D341Med (cell line): ENCODE measurements at regions not wholly inside any gene's neighbourhood (a gene's known extent, or its start where the extent isn't known, plus 50 kb on each side); places are given as distances from the start of the nearest gene placed in this dataset.
A peak's percentile ranks its signal among the peaks of the same experiment; 100 is the strongest.
"Not testable (repeated sequence)": the region's sequence is repeated elsewhere in the genome, so short reads cannot be mapped to it uniquely, and the experiment has no call there.

Experiments used
- DNase-seq: peaks from one replicate; pipeline ENCODE4 v3.0.0; 2012; ENCODE audit warnings: low spot score

GRCh38 chr13:54402495-54402894 is 1373.9 kb downstream of the OLFM4 start:
- no peak for DNase-seq

- DNase-seq, result no peak
These were observed 1387.2 kb downstream of the OLFM4 start for GRCh38 chr13:54415753-54416366.

DNA sequence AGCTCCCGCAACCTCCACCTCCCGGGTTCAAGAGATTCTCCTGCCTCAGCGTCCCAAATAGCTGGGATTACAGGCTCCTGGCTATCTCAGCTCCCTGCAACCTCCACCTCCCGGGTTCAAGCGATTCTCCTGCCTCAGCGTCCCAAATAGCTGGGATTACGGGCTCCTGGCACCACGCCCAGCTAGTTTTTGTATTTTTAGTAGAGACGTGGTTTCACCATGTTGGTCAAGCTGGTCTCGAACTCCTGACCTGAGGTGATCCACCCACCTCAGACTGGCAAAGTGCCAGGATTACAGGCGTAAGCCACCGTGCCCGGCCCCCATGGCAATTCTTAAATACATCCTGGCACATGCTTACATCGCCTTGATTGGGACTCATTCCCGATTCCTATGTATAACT is 1394.3 kb downstream of the OLFM4 start:
- not testable (repeated sequence) for DNase-seq

DNA sequence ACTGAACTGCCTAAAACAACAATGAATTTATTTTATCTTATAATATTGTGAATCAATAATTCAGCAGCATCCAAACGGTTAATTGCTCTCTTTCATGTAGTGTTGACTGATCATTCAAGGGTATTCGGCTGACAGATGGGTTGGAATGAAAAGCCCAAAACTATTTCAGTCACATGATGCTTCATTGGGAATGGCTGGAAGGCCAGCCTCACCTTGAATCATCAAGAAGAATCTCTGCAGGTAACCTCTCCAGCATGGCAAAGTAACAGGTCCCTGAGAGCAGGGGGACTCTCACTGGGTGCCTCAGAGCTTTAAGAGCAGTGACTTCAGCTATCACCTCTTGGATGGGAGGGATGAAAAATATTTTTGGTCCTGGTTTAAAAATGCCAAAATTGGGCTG is 1395.7 kb downstream of the OLFM4 start:
- no peak for DNase-seq

DNA sequence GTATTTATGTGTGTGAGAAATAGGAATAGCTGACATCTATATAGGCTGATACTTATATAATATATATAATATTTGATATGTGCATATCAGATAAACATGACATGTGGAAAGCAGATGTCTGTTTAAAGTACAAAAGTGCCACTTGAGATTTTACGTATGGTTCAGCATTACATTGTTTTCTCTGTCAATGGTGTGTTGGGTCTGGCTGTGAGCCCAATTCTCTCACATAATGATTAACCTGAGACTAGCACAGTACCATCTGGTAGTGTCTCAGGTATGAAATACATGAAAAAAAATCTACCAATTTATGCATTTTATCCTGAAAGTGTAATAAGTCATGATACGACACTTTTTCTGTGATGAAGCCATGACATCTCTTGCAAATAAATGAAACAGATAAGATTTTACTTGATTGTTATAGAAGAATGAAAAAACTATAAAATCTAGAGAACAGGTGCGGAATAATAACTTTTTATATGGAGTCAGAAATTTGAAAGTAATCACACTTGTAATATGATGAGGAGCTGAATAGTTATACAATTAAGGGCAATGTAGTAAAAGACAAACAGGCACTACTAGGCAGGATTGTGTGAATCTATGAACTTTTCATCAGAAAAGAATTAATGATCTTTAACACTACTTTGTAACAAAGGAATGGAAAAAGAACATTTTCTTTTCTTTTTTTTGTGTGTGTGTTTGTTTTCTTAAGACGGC is 1405.0 kb downstream of the OLFM4 start:
- DNase-seq, result no peak

DNA sequence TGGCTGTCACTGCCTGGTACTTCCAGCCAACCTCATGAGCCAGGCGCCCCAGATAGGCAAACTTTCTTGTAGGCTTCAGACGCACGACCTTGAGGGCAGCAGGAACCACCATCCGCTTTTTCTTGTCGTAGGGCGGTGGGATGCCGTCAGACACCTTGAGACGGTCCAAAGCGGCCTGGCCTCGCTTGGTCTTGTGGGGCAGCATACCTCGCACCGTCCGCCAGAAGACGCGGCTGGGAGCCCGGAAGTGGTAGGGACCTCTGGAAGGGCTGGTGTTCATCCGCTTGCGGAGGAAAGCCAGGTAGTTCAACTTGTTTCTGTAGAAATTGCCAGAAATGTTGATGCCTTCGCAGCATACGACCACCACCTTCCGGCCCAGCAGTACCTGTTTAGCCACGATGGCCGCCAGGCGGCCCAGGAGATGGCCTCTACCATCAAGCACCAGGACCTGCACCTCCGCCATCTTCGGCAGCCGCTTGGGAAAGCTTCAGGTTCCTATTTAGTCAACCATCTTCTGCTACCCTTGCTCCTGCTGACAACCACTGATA is 1412.3 kb downstream of the OLFM4 start:
- DNase-seq, result not testable (repeated sequence)

DNA sequence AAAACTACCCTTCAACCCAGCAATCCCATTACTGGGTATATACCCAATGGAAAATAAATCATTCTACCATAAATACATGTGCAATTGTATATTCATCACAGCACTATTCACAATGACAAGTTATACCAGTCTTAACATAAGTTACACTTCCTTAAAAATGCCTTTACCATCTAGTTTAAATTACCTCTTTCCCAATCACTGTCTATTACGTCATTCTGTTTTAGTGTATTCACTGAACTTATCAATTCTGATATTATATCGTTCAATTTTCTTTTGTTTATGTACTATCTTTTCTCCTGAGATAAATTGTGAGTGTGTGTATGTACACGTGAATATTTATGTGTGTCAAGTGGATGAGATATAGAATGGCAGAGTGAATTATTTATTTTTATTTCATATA is 1416.8 kb downstream of the OLFM4 start:
- no peak for DNase-seq

DNA sequence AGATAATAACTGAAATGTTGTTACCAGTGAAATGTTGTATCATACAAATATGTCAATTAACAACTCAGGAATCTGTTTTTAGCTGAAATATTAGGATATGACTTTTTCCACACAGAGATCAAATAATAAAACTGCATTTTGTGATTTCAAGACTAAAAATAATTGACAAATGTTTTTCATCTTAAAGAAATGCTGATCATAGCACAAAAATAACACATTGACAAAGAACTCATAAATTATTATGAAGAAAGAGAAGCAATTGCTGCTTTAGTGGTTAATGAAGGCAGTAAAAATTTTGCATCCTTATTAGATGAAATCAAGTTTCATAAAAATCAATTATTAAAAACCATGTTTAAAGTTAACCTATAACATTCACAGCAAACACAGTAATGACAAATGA is 1417.3 kb downstream of the OLFM4 start:
- no peak for DNase-seq

GRCh38 chr13:54449922-54450321 is 1421.3 kb downstream of the OLFM4 start:
- no peak for DNase-seq

DNA sequence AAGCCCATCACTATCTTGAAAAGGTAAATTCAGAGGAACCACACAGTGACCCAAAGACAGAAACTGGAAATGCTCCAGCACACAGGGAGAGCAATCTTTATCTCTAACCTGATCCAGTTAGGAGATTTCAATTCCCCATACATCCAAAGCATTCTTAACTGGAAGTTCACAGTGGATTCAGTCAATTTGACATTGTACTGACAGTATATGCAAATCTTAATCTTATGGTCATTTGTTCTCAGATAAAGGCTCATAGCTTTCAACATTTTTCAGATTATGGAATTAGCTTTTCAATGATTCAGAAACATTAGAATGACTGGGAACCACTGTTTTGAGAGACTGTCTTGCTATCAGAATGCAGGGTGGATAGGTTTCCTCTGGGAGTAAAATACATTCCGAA is 1455.6 kb downstream of the OLFM4 start:
- DNase-seq, result no peak

DNA sequence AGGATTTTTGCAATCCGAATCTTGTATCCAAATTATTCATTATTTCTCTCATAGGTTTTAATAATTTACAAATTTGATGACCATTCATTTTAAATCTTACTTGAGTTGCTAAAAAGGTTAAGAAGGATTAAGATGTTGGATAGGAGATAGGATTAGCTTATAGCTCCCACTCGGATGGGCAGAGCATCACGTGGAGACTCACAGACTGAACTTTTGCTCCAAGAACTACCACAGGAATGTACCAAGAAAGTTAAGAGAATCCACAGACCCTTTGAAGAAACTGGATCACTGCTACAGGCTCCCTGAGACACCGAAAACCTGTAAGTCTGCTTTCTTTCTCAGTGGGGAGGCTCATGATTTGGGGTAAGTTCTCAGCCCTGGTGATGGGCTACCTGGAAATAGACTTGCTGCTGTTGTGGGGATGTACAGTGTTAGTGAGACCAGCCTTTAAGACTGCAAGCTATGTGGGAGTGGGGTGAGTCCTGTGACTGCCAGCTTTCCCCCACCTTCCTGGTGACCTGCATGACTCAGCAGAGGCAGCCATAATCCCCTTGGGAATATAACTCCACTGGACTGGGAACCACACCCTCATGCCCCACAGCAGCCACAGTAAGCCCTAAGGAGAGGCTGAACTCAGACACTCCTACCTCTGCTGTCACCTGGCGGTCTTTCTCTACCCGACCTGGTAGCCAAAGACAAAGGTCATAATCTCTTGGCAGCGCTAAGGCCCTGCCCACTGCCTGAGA is 1458.0 kb downstream of the OLFM4 start:
- no peak for DNase-seq

DNA sequence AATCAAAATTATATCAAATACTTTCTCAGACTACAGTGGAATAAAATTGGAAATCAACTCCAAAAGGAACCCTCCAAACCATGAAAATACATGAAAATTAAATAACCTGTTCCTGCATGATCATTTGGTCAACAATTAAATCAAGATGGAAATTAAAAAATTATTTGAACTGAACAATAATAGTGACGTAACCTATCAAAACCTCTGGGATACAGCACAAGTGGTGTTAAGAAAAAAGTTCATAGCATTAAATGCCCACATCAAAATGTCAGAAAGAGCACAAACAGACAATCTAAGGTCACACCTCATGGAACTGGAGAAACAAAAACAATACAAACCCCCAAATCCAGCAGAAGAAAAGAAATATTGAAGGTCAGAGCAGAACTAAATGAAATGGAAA is 1460.7 kb downstream of the OLFM4 start:
- DNase-seq, result no peak

- DNase-seq, result no peak
These were observed 1464.4 kb downstream of the OLFM4 start for GRCh38 chr13:54492995-54493394.

GRCh38 chr13:54511366-54511765 is 1482.8 kb downstream of the OLFM4 start:
- DNase-seq, result no peak

GRCh38 chr13:54513254-54513653 is 1484.6 kb downstream of the OLFM4 start:
- DNase-seq, result no peak

DNA sequence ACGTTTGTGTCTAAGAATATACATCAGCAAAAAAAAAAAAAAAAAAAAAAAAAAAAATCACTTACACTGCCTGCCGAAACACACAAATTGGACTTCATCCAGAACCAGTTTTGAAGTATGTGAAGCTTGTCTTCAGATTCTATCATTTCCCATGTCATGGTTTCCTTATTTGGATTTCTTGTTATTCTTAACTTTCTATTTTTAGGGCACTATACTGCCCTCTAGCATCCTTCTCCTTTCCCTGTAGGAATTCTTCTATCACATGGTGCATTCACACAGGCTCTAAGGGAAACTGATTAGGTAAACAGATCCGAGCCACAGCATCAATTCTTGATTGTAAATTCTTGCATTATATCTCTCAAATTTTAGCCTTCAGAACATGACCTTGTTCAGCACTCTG is 1507.5 kb downstream of the OLFM4 start:
- peak; percentile 12 for DNase-seq

- DNase-seq, result no peak
These were observed 1534.7 kb downstream of the OLFM4 start for GRCh38 chr13:54563286-54563685.

DNA sequence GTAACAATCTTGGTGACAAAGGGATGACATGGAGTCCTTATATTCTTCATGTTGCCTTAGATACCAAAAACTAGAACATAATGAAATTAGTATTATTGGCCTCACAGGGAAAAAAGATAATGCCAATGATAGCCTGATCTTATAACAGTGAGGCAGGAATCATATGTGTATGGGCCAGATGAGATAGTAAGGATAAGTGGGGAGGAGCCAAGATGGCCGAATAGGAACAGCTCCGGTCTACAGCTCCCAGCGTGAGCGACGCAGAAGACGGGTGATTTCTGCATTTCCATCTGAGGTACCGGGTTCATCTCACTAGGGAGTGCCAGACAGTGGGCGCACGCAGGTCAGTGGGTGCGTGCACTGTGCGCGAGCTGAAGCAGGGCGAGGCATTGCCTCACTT is 1543.4 kb downstream of the OLFM4 start:
- DNase-seq, result not testable (repeated sequence)

GRCh38 chr13:54573186-54573585 is 1544.6 kb downstream of the OLFM4 start:
- DNase-seq, result no peak

DNA sequence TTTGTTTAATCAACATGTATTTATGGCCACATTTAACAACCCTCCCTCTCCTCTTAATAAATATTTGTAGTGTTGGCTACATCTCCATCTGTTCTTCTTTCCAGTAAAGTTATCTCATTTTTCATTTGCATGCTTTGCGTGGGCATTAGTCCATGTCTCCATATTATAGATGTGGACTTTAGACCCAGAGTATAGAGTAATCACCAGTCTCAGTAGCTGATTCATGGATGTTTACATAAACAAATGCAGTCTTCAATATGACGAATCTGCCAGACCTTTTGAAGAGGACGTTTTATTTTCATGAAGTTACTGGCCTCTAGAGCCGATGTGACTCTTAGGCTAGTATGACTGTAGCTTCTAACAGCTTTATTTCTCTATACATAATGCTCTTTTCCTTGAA is 1546.2 kb downstream of the OLFM4 start:
- DNase-seq, result no peak

DNA sequence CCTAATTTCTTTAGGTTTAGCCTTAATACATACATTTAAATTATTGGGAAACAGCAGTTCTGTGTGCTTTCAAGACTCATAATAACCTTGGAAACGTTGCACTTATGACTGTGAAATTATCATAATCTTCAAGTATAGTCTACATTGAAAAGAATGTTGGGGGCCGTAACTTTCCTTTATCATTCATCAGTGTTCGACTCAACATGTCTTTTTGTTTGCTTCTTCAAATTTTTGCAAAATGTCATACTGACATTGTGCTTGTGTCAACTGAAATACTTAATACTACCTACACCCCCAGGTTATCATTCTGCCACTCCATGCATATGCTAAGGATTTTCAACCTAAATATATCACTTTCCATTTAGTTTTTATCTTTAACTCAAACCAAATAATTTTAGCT is 1562.9 kb downstream of the OLFM4 start:
- DNase-seq, result no peak

GRCh38 chr13:54592201-54592600 is 1563.6 kb downstream of the OLFM4 start:
- DNase-seq, result no peak

- DNase-seq, result no peak
These were observed 1564.9 kb downstream of the OLFM4 start for GRCh38 chr13:54593504-54593903.
